ENCODE measurements at regions not wholly inside any gene's neighbourhood (a gene's known extent, or its start where the extent isn't known, plus 50 kb on each side); places are given as distances from the start of the nearest gene placed in this dataset.
"Not testable (repeated sequence)": the region's sequence is repeated elsewhere in the genome, so short reads cannot be mapped to it uniquely, and the experiment has no call there.

DNA sequence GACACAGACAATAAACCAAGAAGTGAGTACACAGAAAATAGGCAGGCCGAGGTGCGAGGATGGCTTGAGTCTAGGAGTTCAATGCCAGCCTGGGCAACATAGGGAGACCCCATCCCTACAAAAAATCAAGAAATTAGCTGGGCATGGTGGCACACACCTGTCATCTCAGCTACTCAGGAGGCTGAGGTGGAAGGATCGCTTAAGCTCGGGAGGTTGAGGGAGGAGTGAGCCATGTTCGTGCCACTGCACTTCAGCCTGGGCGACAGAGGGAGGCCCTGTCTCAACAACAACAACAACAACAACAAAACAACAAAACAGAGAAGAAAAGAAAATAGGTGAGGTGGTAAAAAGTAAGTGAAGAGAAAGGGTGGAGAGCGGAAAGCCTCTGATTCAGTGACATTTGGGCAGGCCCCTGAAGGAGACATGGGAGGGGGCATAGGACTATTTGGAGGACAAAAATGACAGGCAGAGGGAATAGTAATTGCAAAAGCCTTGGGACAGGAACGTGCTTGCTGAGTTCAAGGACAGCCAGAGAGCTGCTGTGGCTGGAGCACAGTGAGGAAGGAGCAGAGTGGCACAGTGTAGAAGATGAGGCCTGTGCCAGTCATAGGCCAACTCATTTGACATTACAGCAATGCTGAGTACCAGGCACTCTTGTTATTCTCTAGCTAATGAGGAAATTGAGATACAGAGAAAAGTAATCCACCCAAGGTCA, 160.6 kb downstream of the VEGFA start:
- Histone ChIP-seq H3K27me3 (ENCODE audit: low read depth, low read length) (no peaks in the 10 kb centered on the region), H3K27ac (ENCODE audit: low read length) (no peak overlapping the region), H3K4me3 (ENCODE audit: low read depth in 1 of 2, low read length in 2 of 2) (no peak overlapping the region), H3K36me3 (ENCODE audit: control insufficient read depth in 1 of 2, insufficient read depth in 2 of 2, low read length in 2 of 2) (no peaks in the 10 kb centered on the region), H3K4me1 (ENCODE audit: control insufficient read depth in 1 of 2, insufficient read depth in 2 of 2, low read length in 2 of 2) (no peaks in the 10 kb centered on the region), H3K9me3 (ENCODE audit: control insufficient read depth in 1 of 2, low read length in 2 of 2) (no peaks in the 10 kb centered on the region)

DNA sequence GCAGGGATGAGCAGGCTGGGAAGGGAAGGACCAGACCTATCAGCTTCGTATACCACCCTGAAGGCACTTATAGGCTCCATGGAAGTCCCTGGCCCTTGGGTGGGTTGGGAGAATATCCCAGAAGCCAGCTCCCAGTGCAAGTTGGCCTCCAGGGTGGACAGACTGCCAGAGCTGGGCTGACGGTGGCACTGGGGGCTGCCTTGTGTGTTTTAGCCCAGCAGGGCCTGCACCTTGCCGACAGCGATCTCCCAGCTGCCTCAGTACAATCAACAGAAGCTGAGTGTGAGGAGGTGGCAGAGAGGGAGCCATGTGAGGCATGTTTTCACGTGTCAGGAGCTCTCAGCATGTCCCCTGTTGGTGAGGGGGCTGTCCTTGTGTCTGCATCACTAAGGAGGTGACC, 159.5 kb downstream of the VEGFA start:
- Histone ChIP-seq H3K4me1 (ENCODE audit: control insufficient read depth in 1 of 2, insufficient read depth in 2 of 2, low read length in 2 of 2) (no peaks in the 10 kb centered on the region), H3K27me3 (ENCODE audit: low read depth, low read length) (no peaks in the 10 kb centered on the region), H3K27ac (ENCODE audit: low read length) (no peak overlapping the region), H3K36me3 (ENCODE audit: control insufficient read depth in 1 of 2, insufficient read depth in 2 of 2, low read length in 2 of 2) (no peaks in the 10 kb centered on the region), H3K9me3 (ENCODE audit: control insufficient read depth in 1 of 2, low read length in 2 of 2) (no peaks in the 10 kb centered on the region), H3K4me3 (ENCODE audit: low read depth in 1 of 2, low read length in 2 of 2) (no peak overlapping the region)

DNA sequence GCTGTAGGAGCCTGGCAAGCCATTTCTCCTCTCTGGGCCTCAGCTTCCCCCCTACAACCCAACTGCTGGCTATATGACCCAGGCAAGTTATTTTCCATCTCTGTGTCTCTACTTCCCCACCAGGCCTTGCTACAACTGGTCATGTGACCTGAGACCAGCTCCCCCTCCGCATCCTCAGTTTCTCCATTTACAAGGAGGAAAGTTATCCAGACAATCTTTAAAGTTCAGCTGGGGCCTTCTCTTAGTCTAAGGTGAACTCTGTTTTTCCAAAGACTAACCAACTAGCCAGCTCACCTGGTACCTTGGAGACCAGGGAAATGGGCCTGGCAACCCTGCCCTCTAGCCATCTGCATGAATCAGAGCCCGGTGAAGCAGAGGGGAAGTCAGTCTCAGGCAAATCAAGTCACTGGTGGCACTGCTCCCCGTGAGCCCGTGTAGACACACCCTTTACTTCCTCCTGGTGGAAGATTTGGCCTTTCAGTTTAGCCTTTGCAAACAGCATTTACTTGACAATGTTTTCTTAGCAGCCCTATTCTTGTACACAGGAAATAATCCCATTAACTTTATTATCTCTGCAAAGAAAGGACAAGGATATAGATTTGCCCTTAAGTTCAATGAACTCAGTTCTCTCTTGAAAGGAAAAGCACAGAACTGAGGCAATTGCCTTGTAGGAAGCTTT, 157.7 kb downstream of the VEGFA start:
- no peaks in the 10 kb centered on the region for H3K27me3 ChIP-seq (ENCODE audit: low read depth, low read length)
- no peaks in the 10 kb centered on the region for H3K36me3 ChIP-seq (ENCODE audit: control insufficient read depth in 1 of 2, insufficient read depth in 2 of 2, low read length in 2 of 2)
- no peaks in the 10 kb centered on the region for H3K4me1 ChIP-seq (ENCODE audit: control insufficient read depth in 1 of 2, insufficient read depth in 2 of 2, low read length in 2 of 2)
- H3K4me3 ChIP-seq (ENCODE audit: low read depth in 1 of 2, low read length in 2 of 2) = no peak overlapping the region
- no peaks in the 10 kb centered on the region for H3K9me3 ChIP-seq (ENCODE audit: control insufficient read depth in 1 of 2, low read length in 2 of 2)
- H3K27ac ChIP-seq (ENCODE audit: low read length) = no peak overlapping the region

DNA sequence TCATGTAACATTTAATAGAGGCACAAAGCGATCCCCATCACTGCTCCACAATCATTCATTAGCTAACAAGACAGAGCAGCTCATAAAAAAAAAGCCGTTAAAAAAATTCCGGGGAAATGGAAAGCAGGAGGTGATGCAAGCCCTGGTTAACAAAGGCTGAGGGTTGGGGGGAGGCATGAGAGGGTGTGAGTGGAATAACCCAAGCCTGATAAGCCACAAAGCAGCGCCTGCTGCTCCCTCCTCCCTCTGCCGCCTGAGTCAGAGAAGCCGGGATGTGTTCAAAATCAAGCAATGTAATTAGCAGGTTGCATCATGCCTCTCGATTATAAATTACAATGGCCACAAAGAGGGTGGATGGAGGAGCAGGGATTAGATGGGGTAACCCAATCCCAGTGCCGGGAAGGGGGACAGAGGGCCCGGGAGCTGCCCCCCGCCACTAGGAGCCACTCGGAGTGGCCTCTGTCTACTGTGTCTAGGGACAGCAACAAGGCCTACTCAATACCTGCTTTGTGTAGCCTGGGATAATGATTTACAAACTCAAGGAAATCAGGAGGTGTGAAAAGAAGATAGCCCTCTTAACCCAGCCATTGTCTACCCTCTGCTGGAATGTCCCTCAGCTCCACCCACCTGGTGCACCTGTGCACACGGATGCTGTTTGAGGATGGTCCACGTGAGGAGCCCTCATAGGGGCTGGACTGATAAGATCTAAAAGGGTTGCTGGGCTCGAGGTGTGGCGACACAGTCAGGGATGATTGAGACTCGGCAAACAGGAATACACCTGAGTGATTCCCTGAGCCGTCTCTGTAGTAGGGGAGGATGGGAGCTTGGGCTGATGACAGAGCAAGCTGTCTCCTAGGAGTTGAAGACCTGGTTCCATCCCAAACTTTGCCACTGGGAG, 156.9 kb downstream of the VEGFA start:
- Histone ChIP-seq H3K36me3 (ENCODE audit: control insufficient read depth in 1 of 2, insufficient read depth in 2 of 2, low read length in 2 of 2) (no peaks in the 10 kb centered on the region), H3K4me3 (ENCODE audit: low read depth in 1 of 2, low read length in 2 of 2) (no peak overlapping the region), H3K27ac (ENCODE audit: low read length) (no peak overlapping the region), H3K9me3 (ENCODE audit: control insufficient read depth in 1 of 2, low read length in 2 of 2) (no peaks in the 10 kb centered on the region), H3K4me1 (ENCODE audit: control insufficient read depth in 1 of 2, insufficient read depth in 2 of 2, low read length in 2 of 2) (no peaks in the 10 kb centered on the region), H3K27me3 (ENCODE audit: low read depth, low read length) (no peaks in the 10 kb centered on the region)

DNA sequence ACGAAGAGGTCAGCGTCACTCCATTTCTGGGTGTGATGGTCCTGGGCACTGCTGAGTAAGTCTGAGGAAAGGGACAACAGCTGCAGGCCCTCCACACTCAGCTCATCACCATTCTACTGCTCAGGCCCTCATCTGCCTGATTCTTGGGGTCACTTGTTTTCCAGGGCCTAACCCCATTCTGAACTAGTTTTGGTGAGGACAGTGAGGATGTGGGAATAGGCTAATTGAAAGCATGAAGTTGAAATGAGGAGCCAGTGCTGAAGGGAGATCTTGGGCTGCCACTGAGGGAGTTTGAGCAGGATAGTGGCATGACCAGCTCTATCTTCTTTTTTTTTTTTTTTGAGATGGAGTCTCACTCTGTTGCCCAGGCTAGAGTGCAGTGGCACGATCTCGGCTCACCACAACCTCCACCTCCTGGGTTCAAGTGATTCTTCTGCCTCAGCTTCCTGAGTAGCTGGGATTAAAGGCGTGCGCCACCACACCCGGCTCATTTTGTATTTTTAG, 155.7 kb downstream of the VEGFA start:
- H3K4me1 ChIP-seq (ENCODE audit: control insufficient read depth in 1 of 2, insufficient read depth in 2 of 2, low read length in 2 of 2); H3K27me3 ChIP-seq (ENCODE audit: low read depth, low read length); H3K9me3 ChIP-seq (ENCODE audit: control insufficient read depth in 1 of 2, low read length in 2 of 2); H3K4me3 ChIP-seq (ENCODE audit: low read depth in 1 of 2, low read length in 2 of 2); H3K27ac ChIP-seq (ENCODE audit: low read length); H3K36me3 ChIP-seq (ENCODE audit: control insufficient read depth in 1 of 2, insufficient read depth in 2 of 2, low read length in 2 of 2): not testable (repeated sequence)

DNA sequence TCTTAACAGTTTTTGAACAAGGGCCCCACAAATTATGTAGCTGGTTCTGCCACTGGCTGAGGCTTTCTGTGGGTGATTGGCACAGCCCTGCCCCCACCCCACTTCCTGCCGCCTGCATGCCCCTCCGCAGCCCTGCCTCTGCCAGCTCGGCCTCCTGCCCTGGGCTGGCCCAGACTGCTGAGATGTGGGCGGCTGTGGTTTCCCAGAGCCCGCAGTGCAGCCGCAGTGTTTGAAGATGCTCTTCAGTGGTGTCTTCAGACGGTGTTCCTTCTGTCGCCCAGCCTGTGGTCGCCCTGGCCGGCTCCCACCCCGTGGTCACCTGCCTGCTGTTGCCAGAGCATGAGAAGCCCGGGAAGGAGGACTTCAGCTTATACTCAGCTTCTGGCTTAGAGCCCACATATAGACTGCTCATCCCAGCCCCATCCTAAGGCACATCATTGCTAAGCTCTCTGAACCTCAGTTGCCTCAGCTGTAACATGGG, 154.3 kb downstream of the VEGFA start:
- Histone ChIP-seq H3K27me3 (ENCODE audit: low read depth, low read length) (no peaks in the 10 kb centered on the region), H3K4me3 (ENCODE audit: low read depth in 1 of 2, low read length in 2 of 2) (no peak overlapping the region), H3K9me3 (ENCODE audit: control insufficient read depth in 1 of 2, low read length in 2 of 2) (no peaks in the 10 kb centered on the region), H3K4me1 (ENCODE audit: control insufficient read depth in 1 of 2, insufficient read depth in 2 of 2, low read length in 2 of 2) (no peaks in the 10 kb centered on the region), H3K36me3 (ENCODE audit: control insufficient read depth in 1 of 2, insufficient read depth in 2 of 2, low read length in 2 of 2) (no peaks in the 10 kb centered on the region), H3K27ac (ENCODE audit: low read length) (no peak overlapping the region)

DNA sequence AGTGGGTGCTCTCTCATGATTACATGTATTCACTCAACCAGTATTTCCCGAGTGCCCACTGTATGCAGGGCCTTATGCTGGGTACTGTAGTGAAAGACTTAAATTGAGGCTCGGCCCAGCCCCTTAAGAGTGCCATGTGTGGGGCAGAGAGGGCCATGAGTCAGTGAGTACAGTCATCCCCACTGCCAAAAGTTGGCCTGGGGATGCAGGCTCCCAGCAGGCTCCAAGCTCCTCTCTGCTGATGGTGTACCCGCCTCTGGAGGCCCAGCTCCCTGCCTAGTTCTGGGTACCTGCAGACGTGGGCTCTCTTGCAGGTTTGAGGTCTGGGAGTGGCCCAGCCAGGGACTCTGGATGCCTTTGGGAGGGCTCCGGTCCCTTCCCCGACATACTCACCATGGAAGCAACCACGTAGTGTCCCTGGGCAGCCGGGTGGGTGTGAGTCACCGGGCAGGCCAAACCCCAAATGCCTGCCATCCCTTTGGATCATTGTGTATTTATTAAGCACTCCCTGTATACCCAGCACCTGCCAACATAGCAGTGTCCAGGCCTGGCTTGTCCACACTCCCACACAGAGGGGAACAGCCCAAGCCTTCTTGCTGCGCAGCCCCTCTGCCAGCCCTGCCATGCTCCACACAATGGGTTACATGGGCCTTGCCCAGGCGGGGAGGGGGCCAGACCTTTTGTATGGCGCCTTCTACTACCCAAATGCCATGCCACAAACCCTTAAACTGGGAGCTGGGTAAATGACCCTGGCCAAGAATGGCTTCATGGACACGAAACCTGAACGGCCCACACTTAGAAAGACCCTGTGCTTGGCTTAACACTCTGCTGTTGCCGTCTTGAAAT, 153.6 kb downstream of the VEGFA start:
- H3K4me1 ChIP-seq (ENCODE audit: control insufficient read depth in 1 of 2, insufficient read depth in 2 of 2, low read length in 2 of 2) = no peaks in the 10 kb centered on the region
- H3K4me3 ChIP-seq (ENCODE audit: low read depth in 1 of 2, low read length in 2 of 2) = no peak overlapping the region
- H3K27me3 ChIP-seq (ENCODE audit: low read depth, low read length) = no peaks in the 10 kb centered on the region
- no peaks in the 10 kb centered on the region for H3K9me3 ChIP-seq (ENCODE audit: control insufficient read depth in 1 of 2, low read length in 2 of 2)
- no peak overlapping the region for H3K27ac ChIP-seq (ENCODE audit: low read length)
- H3K36me3 ChIP-seq (ENCODE audit: control insufficient read depth in 1 of 2, insufficient read depth in 2 of 2, low read length in 2 of 2) = no peaks in the 10 kb centered on the region

DNA sequence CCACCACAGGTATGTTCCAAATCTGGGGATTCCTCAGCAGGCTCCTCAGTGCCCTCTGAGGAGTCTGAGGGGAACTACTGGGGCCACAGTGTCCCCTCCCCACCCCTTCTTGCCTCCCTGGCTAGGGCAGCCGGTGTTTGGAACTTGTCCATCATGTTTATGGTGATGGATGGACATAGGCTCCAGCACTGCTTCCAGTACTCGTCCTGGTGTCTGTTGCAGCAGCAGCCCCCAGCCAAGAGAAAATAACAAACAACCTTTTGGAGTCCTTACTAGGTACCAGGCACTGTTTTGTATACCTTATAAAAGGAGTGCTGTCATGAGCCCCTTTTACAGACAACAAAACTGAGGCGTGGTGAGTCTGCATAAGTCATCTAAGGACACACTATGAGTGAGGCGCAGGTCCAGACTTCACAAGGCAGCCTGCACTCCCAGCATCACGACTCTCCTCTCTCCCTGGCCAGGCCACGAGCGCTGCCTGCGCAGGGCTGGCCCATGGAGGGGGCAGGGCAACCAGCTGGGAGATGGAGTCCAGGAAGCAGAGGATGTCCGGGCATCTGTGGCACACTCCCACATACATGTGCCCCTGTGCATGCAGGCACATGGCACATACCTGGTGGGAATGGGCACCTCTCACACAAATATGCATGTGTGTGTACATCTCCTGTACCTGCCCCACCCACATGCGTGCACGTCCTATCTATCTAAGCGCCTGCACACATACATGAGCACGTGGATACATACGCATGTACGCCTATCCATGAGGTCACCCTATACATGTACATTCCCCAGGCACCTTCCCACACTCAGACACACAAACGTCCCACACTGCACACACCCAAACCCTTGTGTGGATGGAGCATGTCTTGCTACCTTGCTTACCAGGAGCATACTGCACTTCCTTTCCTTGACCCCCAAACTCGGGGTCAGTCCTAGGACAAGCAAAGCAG, 152.7 kb downstream of the VEGFA start:
- Histone ChIP-seq H3K4me1 (ENCODE audit: control insufficient read depth in 1 of 2, insufficient read depth in 2 of 2, low read length in 2 of 2) (peaks cover 0 to 2% of the 10 kb centered on the region in 2 donors), H3K9me3 (ENCODE audit: control insufficient read depth in 1 of 2, low read length in 2 of 2) (no peaks in the 10 kb centered on the region), H3K4me3 (ENCODE audit: low read depth in 1 of 2, low read length in 2 of 2) (no peak overlapping the region), H3K27me3 (ENCODE audit: low read depth, low read length) (no peaks in the 10 kb centered on the region), H3K36me3 (ENCODE audit: control insufficient read depth in 1 of 2, insufficient read depth in 2 of 2, low read length in 2 of 2) (no peaks in the 10 kb centered on the region), H3K27ac (ENCODE audit: low read length) (no peak overlapping the region)

DNA sequence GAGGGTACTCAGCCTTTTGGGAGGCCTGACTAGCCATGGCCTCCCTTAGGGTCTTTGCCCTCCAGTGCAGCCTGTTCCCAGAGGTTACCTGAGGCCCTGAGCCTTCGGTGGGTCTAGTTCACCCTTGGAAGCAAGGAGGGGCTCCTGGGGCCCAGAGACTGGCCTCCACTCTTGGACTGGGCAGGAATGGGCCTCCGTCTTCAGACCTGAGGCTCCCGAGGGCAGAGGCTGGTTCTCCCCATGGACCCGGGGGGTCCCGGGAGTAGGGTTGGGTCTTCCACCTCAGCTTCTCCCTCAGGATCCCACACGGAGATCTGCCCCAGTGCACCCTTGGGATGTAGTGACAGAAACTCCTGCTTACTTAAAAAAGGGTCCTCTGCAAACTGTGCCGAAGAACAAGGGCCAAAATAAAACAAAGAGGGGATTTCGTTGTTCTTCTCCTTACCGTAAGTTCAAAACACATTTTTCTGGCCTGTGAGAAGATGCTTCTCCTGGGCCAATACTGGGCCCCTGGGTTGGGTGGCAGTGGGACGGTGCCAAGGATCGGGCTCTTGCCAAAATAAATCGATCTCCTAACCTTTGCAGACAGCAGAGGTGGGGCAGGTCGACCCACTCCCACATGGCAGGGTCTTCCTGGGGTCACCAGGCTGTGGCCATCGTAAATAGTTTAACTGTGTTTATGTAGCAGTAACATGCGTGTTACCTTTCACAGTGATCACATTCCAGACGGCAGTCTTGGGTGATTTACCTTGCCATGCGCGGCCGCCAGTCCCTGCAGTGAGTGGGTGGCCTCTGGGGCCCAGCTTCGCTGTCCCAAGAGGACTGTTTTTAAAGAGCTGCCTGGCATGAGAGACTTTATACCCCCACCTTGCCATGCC, 151.8 kb downstream of the VEGFA start:
- Histone ChIP-seq H3K27me3 (ENCODE audit: low read depth, low read length) (no peaks in the 10 kb centered on the region), H3K4me1 (ENCODE audit: control insufficient read depth in 1 of 2, insufficient read depth in 2 of 2, low read length in 2 of 2) (peaks cover 0 to 3% of the 10 kb centered on the region in 2 donors), H3K36me3 (ENCODE audit: control insufficient read depth in 1 of 2, insufficient read depth in 2 of 2, low read length in 2 of 2) (no peaks in the 10 kb centered on the region), H3K9me3 (ENCODE audit: control insufficient read depth in 1 of 2, low read length in 2 of 2) (no peaks in the 10 kb centered on the region), H3K27ac (ENCODE audit: low read length) (no peak overlapping the region), H3K4me3 (ENCODE audit: low read depth in 1 of 2, low read length in 2 of 2) (no peak overlapping the region)

Data from muscle layer of duodenum (tissue), 2 donors.